ENCODE measurements at regions not wholly inside any gene's neighbourhood (a gene's known extent, or its start where the extent isn't known, plus 50 kb on each side); places are given as distances from the start of the nearest gene placed in this dataset.
"Not testable (repeated sequence)": the region's sequence is repeated elsewhere in the genome, so short reads cannot be mapped to it uniquely, and the experiment has no call there.

GRCh38 chr14:55767286-55767685, 187.3 kb downstream of the KTN1 start:
- DNase-seq (ENCODE audit: low read depth in 2 of 2): no peak

- DNase-seq (ENCODE audit: low read depth in 2 of 2): no peak
Observed at GRCh38 chr14:55769877-55770276, 189.9 kb downstream of the KTN1 start.

- no peak for DNase-seq (ENCODE audit: low read depth in 2 of 2)
Observed at GRCh38 chr14:55771242-55771981, 191.4 kb downstream of the KTN1 start.

GRCh38 chr14:55772486-55772885, 192.5 kb downstream of the KTN1 start:
- DNase-seq (ENCODE audit: low read depth in 2 of 2): no peak

- no peak for DNase-seq (ENCODE audit: low read depth in 2 of 2)
Observed at GRCh38 chr14:55773312-55773711, 193.3 kb downstream of the KTN1 start.

- DNase-seq (ENCODE audit: low read depth in 2 of 2): no peak
Observed at GRCh38 chr14:55773984-55774545, 194.1 kb downstream of the KTN1 start.

- DNase-seq (ENCODE audit: low read depth in 2 of 2): no peak
Observed at GRCh38 chr14:55777877-55778276, 197.9 kb downstream of the KTN1 start.

- DNase-seq (ENCODE audit: low read depth in 2 of 2): no peak
Observed at GRCh38 chr14:55780156-55780946, 200.3 kb downstream of the KTN1 start.

- no peak for DNase-seq (ENCODE audit: low read depth in 2 of 2)
Observed at GRCh38 chr14:55781046-55781445, 201.0 kb downstream of the KTN1 start.

- no peak for DNase-seq (ENCODE audit: low read depth in 2 of 2)
Observed at GRCh38 chr14:55782166-55782565, 202.2 kb downstream of the KTN1 start.

- DNase-seq (ENCODE audit: low read depth in 2 of 2): no peak
Observed at GRCh38 chr14:55789406-55789805, 209.4 kb downstream of the KTN1 start.

- no peak for DNase-seq (ENCODE audit: low read depth in 2 of 2)
Observed at GRCh38 chr14:55794655-55795595, 214.9 kb downstream of the KTN1 start.

GRCh38 chr14:55796513-55796912, 216.5 kb downstream of the KTN1 start:
- DNase-seq (ENCODE audit: low read depth in 2 of 2): not testable (repeated sequence)

GRCh38 chr14:55798406-55798805, 218.4 kb downstream of the KTN1 start:
- no peak for DNase-seq (ENCODE audit: low read depth in 2 of 2)

GRCh38 chr14:55799508-55800095, 219.6 kb downstream of the KTN1 start:
- DNase-seq (ENCODE audit: low read depth in 2 of 2): no peak

GRCh38 chr14:55800156-55800785, 220.3 kb downstream of the KTN1 start:
- no peak for DNase-seq (ENCODE audit: low read depth in 2 of 2)

- DNase-seq (ENCODE audit: low read depth in 2 of 2): no peak
Observed at GRCh38 chr14:55801121-55801520, 221.1 kb downstream of the KTN1 start.

- DNase-seq (ENCODE audit: low read depth in 2 of 2): no peak
Observed at GRCh38 chr14:55802986-55803872, 223.2 kb downstream of the KTN1 start.

GRCh38 chr14:55803873-55804553, 224.0 kb downstream of the KTN1 start:
- no peak for DNase-seq (ENCODE audit: low read depth in 2 of 2)

Data from stimulated activated CD4-positive, alpha-beta T cell treated with anti-CD3 and anti-CD28 coated beads, Interleukin-1b, Interleukin-23, amount 100 ng/mL, for 1 hour (primary cell).